GM19467 (cell line): ENCODE measurements at regions not wholly inside any gene's neighbourhood (a gene's known extent, or its start where the extent isn't known, plus 50 kb on each side); places are given as distances from the start of the nearest gene placed in this dataset.

Experiments used
- ATAC-seq: cut with Tn5 transposase; IDR thresholded peaks from one replicate; pipeline ENCODE4 v1.9.1; 2021; ENCODE audit warnings: mild to moderate bottlenecking, moderate library complexity; ENCODE audit not compliant: unreplicated experiment

DNA sequence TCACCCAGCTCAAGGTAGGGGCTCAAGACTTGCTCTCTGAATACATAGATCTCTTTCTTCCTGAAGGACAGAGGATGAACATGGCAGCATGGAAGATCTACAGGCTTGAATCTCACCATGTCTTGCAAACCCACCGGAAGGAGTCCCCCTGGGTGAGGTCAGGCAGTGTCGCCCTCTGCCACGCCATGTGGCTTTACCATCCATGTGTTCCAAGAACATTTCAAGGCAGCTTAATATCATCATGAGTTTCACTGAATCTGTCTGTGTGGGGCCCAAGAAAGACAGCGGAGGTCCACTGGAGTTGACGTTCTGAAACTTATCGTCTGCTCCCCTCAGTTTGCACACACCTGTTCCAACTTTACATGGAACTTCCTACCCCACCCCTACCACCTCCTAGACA lies 1202.6 kb downstream of the TBC1D22A start:
- no peak for ATAC-seq

DNA sequence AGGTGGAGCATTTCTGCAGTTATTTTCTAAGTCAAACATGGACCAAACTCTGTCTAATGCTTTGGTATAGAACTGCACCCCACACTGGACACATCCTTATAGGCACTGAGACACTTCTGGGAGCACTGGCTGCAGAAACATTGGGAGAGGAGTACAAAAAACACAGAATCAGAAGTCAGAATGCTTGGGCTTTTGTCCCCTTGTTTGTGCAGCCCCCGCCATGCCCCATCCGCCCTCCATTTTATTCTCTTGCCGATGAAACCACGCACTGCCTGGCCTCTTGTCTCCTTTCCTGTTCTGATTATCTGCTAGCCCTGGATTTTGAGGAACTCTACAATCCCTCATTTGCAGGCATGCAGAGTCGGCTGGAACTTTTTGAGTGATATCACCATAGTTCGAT lies 1201.2 kb downstream of the TBC1D22A start:
- ATAC-seq: no peak

DNA sequence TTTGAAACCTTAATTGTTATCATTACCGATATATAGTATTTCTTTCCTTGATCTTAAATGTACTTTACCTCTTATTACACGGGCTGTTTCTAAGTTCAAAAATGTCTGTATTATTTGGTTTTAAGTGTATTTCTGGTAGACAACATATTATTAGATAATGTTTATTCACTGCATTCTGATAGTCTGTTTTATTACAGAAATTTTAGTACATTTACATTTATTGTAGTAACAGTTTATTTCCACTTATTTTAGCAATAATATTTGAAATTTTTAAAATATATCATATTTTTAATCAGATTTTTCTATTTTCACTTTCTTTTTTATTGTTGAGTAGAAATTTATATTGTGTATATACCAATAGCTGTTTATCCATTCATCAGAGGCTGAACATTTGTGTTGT lies 1195.2 kb downstream of the TBC1D22A start:
- ATAC-seq: no peak

DNA sequence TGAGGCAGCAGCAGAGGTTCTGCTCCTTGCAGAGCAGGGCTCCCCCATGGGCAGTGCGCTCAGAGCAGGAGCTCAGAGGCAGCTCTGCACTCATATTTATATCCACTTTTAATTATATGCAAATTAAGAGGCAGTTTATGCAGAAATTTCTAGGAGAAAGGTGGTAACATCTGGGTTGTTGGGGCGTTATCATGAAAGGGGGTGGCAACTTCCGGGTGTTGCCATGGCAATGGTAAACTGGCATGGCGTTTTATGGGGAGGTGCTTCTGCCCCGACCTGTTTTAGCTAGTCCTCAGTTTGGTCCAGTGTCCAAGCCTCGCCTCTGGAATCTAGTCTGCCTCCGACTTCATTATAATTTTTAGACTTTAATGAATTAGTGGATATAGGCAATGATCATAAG lies 1191.7 kb downstream of the TBC1D22A start:
- no peak for ATAC-seq

DNA sequence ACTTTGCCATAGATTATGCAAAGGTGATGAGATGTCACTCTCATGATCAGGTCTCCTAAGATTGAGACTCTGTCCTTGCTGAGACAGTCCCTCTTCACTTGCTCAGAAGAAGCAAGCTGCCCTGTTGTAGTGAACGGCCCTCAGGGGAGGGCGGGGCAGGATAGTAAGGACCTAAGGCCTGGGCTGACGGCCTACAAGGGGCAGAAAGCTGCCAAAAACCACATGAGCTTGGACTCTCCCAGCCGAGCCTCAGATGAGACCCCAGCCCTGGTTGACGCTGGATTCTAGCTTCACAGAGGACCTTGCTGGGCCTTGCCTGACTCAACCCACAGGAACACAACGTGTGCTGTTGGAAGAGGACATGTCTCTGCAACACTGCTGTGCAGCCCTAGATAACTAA lies 1182.5 kb downstream of the TBC1D22A start:
- no peak for ATAC-seq

DNA sequence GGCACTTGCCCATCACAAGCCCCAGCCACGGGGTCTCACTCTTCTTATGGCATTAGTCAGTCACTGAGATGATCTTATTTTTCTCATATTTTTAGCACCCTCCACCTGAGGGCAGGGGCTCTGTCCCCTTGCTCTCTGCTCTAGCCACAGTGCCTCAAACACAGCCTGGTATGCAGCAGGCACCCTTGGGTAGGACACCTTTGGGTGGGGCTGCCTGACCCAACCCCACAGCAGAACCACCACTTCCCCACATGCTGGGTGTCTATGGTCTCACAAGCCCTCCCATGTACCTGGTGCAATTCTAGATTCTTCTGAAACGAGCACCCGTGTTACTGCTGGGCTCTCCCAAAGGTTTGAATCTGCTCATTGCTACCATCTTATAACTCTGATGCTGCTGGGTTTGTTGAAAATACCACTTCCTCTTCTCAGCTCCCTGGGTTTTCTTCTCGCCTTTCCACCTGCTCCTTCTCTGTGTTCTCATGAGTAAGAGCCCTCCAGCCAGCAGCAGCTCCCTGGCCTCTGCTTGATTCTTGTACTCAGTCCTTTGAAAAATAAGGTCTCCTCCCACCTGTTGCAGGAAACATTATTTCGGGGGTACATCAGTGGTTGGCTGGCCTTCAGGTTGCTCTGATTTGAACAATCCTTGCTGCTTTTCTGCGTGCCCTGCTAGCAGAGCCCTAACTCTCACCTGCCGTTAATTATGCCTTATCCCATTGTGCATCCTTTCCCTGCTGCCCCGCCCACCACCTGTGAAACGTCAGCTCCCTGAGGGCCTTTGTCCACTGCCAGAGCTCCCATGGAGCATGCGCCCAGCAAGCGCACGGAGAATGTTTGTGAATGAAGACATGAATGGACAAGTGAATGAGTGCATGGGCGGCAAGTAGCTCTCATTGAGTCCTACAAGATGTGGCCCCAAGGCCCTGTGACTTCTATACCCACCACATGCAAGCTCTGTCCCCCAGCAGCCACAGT lies 1181.6 kb downstream of the TBC1D22A start:
- ATAC-seq: no peak

DNA sequence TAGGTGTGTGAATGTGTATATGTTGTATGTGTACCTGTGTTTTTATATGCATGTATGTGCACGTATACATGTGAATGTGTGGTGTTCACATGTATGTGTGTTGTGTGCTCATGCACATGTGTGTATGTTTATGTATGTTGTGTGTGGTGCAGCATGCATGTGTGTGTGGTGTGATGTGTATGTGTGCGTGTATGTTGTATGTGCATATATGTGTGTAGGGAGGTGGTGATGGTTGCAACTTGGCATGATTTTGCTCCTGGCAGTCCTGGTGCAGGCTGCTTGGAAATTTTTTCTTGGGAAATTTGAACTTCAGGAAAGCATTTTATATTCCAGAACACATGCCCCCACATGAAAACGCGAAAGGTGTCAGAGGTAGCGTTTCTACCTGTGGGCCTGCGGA lies 1177.8 kb downstream of the TBC1D22A start:
- ATAC-seq: no peak

DNA sequence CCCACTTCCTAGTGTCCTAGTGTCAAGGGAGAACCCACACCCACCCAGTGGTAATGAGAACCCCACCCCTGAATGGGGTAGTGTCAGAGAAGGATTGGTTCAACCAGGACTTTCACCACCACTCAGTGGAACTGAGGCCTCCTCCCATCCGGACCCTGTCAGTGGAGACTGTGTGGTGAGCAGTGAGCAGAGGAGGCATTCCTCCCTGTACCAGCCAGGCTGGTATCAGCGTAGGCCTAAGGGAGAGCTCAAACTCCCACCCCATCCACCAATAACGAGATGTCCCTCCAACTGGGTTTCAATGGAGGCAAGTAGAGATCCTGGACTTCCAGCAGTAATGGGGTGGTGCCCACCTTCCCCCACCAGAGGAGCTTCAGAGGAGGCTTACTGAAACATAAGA lies 1171.4 kb downstream of the TBC1D22A start:
- ATAC-seq: no peak

DNA sequence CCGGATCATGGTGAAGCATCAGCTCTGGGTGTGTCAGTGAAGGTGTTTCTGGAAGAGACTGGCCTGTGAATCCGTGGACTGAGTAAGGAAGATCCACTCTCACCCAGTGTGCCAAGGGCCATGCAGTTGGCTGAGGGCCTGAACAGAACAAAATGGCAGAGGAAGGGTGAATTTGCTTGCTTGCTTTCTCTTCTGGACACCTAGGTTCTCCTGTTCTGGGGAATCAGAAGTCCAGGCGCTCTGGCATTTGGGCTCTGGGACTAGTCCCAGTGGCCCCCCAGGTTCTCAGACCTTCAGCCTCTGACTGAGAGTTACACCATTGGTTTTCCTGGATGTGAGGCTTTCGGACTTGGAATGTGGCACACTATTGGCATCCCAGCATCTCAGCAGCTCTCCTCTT lies 1170.8 kb downstream of the TBC1D22A start:
- no peak for ATAC-seq

DNA sequence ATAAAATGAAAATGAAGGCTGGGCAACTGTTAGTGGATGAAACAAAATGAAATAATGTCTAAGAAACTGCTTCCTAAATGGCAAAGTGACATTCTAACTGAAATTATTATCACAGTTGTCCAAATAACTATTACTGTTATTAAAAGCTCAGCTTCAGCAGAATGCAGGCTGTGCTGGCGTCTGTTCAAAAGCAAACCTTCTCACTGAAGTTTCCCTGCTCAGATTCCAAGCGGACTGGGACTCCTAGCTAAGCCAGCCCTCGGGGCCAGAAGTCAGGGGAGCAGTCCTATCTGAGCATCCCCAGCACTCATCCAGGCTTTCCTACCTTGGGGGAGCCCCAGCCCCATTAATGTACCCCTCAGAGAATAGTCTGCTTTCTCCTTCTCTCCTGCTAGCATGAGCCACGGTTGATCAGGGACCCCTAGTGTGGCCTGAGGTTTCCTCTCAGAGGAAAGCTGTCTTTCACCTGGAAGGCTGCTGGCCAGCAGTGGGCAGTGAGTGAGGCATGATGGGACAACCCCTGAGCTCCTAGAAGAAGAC lies 1167.3 kb downstream of the TBC1D22A start:
- ATAC-seq: no peak

DNA sequence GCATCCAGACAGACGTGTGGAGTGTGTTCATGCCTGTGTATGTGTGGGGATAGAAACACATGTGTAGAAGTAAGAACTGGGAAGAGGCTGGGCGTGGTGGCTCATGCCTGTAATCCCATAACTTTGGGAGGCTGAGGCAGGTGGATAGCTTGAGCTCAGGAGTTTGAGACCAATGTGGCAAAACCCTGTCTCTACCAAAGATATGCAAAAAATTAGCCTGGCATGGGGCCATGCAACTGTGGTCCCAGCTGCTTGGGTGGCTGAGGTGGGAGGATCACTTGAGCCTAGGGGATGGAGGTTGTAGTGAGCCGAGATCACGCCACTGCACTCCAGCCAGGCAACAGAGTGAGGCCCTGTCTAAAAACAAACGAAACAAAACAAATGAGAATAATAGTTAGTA lies 1166.6 kb downstream of the TBC1D22A start:
- ATAC-seq: no peak

DNA sequence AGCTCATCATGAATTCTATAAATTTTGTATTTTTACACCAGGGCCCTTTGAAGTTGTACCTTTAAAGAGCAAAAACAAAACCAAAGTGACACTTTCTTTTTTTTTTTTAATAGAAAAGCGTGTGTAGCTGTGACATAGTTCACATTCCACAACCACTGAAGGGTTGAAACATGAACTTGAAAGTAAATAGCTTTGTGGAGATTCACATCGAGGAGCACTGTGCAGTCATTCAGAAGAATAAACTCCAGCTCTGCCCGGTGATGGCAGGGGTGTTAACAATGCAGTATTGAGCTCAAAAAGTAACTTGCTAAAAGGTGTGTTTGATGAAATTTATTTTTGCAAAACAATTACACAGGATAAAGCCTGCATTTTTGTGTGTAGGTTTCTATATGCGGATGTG lies 1166.2 kb downstream of the TBC1D22A start:
- no peak for ATAC-seq

DNA sequence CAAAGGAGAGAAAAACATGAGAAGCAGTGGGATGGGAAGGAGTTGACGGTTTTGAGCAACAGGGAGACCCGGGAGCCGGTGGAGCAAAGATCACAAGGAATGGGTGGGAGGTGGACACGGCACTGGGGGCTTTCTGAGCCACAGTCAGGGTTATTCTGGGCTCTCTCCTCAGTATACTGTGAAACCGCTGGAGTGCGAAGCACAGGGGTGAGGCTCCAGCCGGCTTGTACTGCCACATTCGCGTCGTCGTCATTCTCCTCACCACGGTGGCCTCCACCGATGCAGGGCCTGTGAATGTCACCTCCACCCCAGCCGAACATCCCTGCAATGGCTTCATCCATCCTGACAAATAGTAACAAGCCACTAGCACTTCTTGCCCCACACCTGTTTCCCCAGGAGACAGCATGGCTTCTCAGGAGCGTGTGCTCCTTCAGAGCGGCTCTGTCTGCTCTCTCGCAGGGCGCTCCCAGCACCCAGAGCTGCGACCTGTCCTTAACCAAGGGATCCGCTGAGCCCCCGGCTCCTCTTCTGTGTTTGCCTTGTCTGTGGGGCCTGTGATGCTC lies 1165.3 kb downstream of the TBC1D22A start:
- no peak for ATAC-seq

DNA sequence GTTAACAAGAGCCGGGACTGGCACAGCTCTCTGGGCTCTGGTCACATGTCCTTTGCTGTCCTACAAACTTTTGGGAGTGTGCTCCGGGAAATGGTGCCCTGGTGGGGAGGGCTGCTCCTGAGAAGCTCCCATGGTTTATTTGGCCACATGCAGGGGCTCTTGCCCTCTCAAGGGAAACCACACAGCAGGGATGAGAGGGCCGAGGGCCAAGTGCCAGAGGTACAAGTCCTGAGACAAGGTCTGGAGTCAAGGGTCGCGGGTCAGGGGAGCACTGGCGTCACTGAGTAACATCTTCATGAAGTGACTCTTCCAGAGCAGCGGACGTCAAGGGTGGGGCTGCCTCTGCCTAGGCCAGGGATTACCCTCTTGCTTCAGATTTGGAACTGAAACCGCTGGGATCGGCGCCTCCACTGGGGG lies 1160.6 kb downstream of the TBC1D22A start:
- ATAC-seq: no peak

DNA sequence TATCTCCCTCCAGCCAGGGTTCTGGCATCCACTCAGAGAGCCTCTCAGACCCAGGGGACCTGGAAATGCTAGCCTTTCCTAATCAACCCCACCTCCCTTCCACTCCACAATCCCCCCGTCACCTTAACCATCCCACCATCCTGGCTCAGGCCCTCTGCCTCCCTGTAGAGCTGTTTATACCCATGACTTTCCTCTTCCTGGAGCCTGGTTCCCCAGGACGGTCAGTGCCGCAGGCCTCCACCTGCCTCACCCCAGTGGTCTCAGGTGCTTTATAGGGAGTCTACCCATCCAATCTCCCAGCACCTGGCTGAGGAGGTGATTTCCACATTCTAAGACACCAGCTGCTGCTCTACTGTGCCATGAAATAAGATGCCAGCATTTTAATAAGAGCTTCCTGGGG lies 1159.5 kb downstream of the TBC1D22A start:
- no peak for ATAC-seq

DNA sequence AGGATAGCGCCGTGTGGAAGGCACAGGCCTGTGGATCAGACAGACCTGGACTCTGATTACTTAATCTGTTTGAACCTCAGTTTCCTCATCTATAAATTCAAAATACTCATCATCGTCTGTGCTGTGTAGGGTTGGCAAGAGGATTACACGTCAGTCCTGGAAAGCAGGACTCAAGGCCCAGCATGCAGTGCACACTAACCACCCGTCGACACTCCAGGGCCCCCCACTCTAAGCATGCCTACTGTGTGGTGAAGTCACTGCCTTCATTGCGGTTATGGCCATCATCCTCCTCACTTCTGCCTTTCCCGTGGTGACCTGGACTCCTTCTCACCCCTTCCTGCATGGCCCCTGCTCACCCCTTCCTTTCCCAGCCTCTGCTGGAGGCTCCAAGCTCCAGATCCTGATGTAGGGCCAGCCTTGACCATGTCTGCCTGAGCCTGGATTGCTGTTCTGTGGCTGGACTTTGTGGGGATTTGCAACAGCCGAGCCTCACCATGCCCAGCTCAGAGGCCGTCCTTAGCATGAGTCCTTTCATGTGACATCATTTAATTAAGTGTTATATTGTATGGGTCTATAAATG lies 1158.0 kb downstream of the TBC1D22A start:
- ATAC-seq: no peak

DNA sequence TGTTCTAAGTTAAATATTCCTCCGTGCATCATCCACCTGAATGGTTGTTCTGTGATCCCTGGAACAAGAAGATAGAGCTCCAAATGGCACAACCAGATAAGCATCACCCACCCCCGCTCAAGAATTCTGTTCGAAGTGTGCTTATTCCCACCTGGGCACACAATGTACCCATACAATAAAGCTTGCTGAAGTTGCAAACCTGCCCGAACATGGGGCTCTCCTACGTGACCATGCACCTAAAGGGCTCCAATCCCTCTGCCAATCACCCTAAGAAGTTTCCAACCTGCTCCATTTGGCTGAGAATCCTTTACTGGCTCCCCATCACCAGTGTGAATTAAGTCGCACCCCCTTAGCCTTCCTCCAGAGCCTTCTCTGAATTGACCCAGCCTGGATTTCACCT lies 1157.4 kb downstream of the TBC1D22A start:
- no peak for ATAC-seq

DNA sequence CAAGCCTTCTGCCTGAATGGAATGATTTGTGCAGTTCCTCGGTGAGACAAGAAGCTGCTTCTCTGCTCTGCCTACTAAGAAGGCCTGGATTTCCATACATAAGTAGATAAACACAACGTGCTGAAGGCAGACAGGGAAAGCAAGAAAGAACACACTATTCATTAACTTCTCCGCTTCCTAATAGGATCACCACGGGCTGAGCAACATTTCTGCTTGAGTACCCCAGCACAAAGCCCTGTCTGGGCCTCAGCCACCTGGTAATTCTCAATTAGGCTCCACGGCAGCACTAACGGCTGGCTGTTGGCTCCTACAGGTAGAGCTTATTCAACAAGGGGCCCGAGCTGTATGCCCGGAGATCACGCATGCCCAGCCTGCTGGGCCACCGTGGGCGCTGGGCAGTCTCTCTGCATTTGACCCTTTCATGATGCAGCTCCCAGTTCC lies 1156.6 kb downstream of the TBC1D22A start:
- ATAC-seq: no peak

DNA sequence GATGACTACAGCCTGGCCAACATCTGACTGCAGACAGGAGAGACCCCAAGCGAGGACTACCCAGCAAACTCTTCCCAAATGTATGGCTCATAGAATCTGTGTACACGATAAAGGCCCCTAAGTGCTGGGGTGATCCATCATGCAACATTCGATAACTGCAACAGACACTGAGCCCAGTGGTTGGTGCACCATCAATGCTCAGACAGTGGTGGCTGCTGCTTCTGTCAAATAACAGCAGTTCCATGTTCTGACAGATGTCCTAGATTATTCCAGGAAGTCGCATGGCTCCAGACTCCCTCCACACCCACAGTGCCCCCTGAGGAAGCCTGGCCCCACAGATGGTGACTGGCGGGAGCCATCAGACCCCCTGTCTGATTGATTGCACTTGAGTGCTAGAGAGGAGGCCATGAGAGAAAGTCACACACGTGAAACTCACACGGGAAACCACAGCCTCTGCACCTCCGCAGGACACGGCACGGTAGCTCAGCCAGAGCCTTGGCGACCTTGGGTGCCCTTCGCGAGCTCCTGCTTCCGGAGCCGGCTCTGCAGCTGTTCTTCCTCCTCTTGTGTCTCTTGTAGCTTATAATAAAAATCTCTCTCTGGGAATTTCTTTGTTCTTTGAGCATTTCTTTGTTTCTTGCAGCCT lies 1155.9 kb downstream of the TBC1D22A start:
- no peak for ATAC-seq

DNA sequence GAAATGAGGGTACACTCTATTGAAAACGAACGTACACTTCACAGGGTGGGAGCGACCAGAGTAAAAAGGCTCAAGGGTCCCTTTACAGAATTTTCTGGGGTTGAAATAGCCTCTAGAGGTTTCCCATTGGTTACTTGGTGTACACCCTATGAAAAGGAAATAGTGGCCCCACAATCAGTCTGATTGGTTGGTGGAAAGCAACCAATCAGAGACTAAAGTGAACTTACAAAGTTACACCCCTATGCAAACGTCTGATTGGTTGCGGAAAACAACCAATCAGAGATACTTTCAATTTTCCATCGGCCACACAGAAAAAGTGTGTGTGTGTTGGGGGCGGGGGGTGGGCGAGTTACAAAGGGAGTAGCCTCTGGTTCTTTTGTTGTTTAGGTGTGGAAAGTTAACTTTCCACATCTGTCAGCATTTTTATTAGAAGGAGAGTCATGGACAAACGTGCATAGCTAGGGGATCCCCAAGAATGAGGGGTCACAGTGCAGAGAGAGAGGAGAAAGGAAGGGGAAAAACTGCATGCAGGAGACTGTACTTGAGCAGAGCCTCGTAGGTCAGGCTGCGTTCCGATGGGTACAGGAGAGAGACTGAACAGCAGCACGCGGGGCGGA lies 1152.1 kb downstream of the TBC1D22A start:
- ATAC-seq: no peak

DNA sequence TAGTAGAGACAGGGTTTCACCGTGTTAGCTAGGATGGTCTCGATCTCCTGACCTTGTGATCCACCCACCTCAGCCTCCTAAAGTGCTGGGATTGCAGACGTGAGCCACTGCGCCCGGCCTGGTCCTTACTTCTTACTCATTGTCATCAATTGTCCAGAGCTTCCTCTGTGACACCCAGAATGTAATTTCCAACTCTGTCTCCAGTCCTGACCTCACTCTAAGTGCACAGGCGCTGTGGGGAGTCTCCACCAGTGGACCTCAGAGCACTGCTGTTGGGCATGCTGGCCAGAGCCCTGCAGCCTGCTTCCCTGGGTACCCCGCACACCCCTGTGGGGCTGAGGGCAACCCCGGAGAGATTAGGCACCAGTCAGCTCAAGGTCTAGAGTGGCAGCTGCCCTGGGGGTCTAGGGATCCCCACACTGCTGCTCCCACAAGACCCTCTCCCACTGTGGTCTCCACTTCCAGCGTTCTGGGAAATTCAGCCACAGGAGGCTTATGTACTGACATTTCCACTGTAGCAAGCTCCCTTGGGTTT lies 1140.3 kb downstream of the TBC1D22A start:
- no peak for ATAC-seq
